CD14-positive monocyte (primary cell): ENCODE measurements at regions not wholly inside any gene's neighbourhood (a gene's known extent, or its start where the extent isn't known, plus 50 kb on each side); places are given as distances from the start of the nearest gene placed in this dataset.

Experiments
- DNase-seq, 3 donors: peaks; one replicate each; pipeline ENCODE4 v3.0.0-alpha.2; 2011 to 2022
- H2AFZ ChIP-seq: 2 replicates; pipeline ENCODE4 v1.6.0; 2012; ENCODE audit warnings: mild to moderate bottlenecking, low read depth, low read length, inconsistent platforms; ENCODE audit not compliant: insufficient read depth, poor library complexity, severe bottlenecking
- H3K27ac ChIP-seq, 2 donors: 1 replicate in 1 of 2; 2 replicates in 1 of 2; pipeline ENCODE4 v1.5.1; 2012 to 2013; ENCODE audit warnings: low read length in 2 of 2, control low read depth in 1 of 2, inconsistent platforms in 1 of 2, low read depth in 1 of 2, mild to moderate bottlenecking in 1 of 2
- H3K27me3 ChIP-seq, 2 donors: one replicate each; pipeline versions ENCODE4 v1.6.0 to v1.6.1; 2011 to 2013; ENCODE audit warnings: low read length in 2 of 2; ENCODE audit not compliant: control insufficient read depth in 2 of 2, insufficient read depth in 2 of 2
- H3K36me3 ChIP-seq, 2 donors: replicated peaks in 1 of 2; 1 replicate in 1 of 2; 2 replicates in 1 of 2; pipeline versions ENCODE4 v1.5.1 to v1.6.1; 2012 to 2013; ENCODE audit warnings: low read length in 2 of 2, control low read depth in 1 of 2, inconsistent platforms in 1 of 2, mild to moderate bottlenecking in 1 of 2; ENCODE audit not compliant: insufficient read depth in 2 of 2, control insufficient read depth in 1 of 2
- H3K4me1 ChIP-seq, 2 donors: 1 replicate in 1 of 2; 2 replicates in 1 of 2; pipeline versions ENCODE4 v1.5.1 to v1.6.1; 2012 to 2013; ENCODE audit warnings: low read length in 2 of 2, control low read depth in 1 of 2, inconsistent platforms in 1 of 2, mild to moderate bottlenecking in 1 of 2, moderate library complexity in 1 of 2; ENCODE audit not compliant: insufficient read depth in 2 of 2, control insufficient read depth in 1 of 2
- H3K4me2 ChIP-seq: replicated peaks from 2 replicates; pipeline ENCODE3; 2012; ENCODE audit warnings: low read length, moderate library complexity, mild to moderate bottlenecking; ENCODE audit not compliant: poor library complexity, severe bottlenecking; ENCODE audit errors: extremely low read depth
- H3K4me3 ChIP-seq, 3 experiments: fragments of 200-600 bp in 1 of 3; sonication (generic) in 1 of 3; replicated peaks in 1 of 3; 1 replicate in 2 of 3; 2 replicates in 1 of 3; pipeline ENCODE4 v1.5.1; 2011 to 2013; ENCODE audit warnings: low read length in 3 of 3, mild to moderate bottlenecking in 3 of 3, control low read depth in 2 of 3, low read depth in 2 of 3, inconsistent platforms in 1 of 3, moderate library complexity in 1 of 3
- H3K79me2 ChIP-seq: 2 replicates; pipeline ENCODE4 v1.6.0; 2012; ENCODE audit warnings: mild to moderate bottlenecking, control low read depth, inconsistent platforms, low read length, moderate library complexity; ENCODE audit not compliant: insufficient read depth
- H3K9ac ChIP-seq: 2 replicates; pipeline ENCODE4 v1.6.0; 2017; ENCODE audit warnings: low read length, mild to moderate bottlenecking; ENCODE audit not compliant: insufficient read depth, poor library complexity, severe bottlenecking
- H3K9me3 ChIP-seq, 2 donors: replicated peaks in 1 of 2; 1 replicate in 1 of 2; 2 replicates in 1 of 2; pipeline versions ENCODE4 v1.5.1 to v1.6.1; 2012 to 2013; ENCODE audit warnings: low read length in 2 of 2, control low read depth in 1 of 2; ENCODE audit not compliant: control insufficient read depth in 1 of 2, insufficient read depth in 1 of 2
- H4K20me1 ChIP-seq: 2 replicates; pipeline ENCODE4 v1.6.0; 2012; ENCODE audit warnings: mild to moderate bottlenecking, low read length, control low read depth, moderate library complexity; ENCODE audit not compliant: insufficient read depth
- H3K27ac Mint-ChIP-seq, 7 donors: one replicate each; pipeline ENCODE4 v1.8.0; 2020; ENCODE audit warnings: mild to moderate bottlenecking in 7 of 7, mixed read lengths in 7 of 7, moderate library complexity in 6 of 7, inconsistent platforms in 2 of 7
- H3K27me3 Mint-ChIP-seq, 3 donors: one replicate each; pipeline ENCODE4 v1.8.0; 2021 to 2022; ENCODE audit warnings: low read depth in 3 of 3, mild to moderate bottlenecking in 3 of 3, mixed read lengths in 3 of 3, moderate library complexity in 3 of 3, inconsistent platforms in 1 of 3
- H3K36me3 Mint-ChIP-seq, 2 donors: one replicate each; pipeline ENCODE4 v1.8.0; 2020; ENCODE audit warnings: mixed read lengths in 2 of 2, inconsistent platforms in 1 of 2, mild to moderate bottlenecking in 1 of 2
- H3K4me1 Mint-ChIP-seq: one replicate; pipeline ENCODE4 v1.8.0; 2020; ENCODE audit warnings: mild to moderate bottlenecking, mixed read lengths
- H3K4me3 Mint-ChIP-seq, 2 donors: one replicate each; pipeline ENCODE4 v1.8.0; 2020; ENCODE audit warnings: mild to moderate bottlenecking in 2 of 2, mixed read lengths in 2 of 2, moderate library complexity in 1 of 2
- H3K9me3 Mint-ChIP-seq, 7 donors: one replicate each; pipeline ENCODE4 v1.8.0; 2020 to 2022; ENCODE audit warnings: mixed read lengths in 7 of 7, mild to moderate bottlenecking in 6 of 7, moderate library complexity in 6 of 7, inconsistent platforms in 2 of 7
- CTCF ChIP-seq: fragments of 200-600 bp; IDR thresholded peaks from one replicate; pipeline ENCODE4 v1.8.0; 2022; ENCODE audit warnings: antibody characterized with exemption, mild to moderate bottlenecking
- WGBS: methylation state at CpG from one replicate; pipeline ENCODE4 v1.1.5; 2013; ENCODE audit warnings: missing lambda C conversion rate; ENCODE audit not compliant: insufficient coverage; 5-methylcytosine and 5-hydroxymethylcytosine counted together
- intact Hi-C, 2 donors: fragments of 100-400 bp; cut with micrococcal nuclease; formaldehyde crosslinking; loops; one replicate each; pipeline versions ENCODE4 v1.15.0 to v1.15.1; 2023

- no peaks in the 10 kb centered on the region for H3K27me3 ChIP-seq
- no peak overlapping the region for H3K4me3 ChIP-seq
- no peak overlapping the region for H3K4me2 ChIP-seq
- no peak overlapping the region for H2AFZ ChIP-seq
- no peaks in the 10 kb centered on the region for H3K9me3 ChIP-seq
- no peak overlapping the region for H3K27ac ChIP-seq
- H4K20me1 ChIP-seq, result no peaks in the 10 kb centered on the region
- intact Hi-C loops, result no loop called here
- H3K4me1 ChIP-seq, result peaks cover 2 to 15% of the 10 kb centered on the region in 2 donors
- Mint-ChIP-seq H3K27ac (no peak overlapping the region), H3K27me3 (no peaks in the 10 kb centered on the region), H3K36me3 (no peaks in the 10 kb centered on the region), H3K4me1 (peaks cover 32% of the 10 kb centered on the region), H3K9me3 (peaks cover 0 to 2% (median 0%) of the 10 kb centered on the region in 7 donors), H3K4me3 (no peak overlapping the region)
- 81% methylated on average over 2 of the region's 2 CpGs for WGBS
- no peaks in the 10 kb centered on the region for H3K79me2 ChIP-seq
- TF ChIP-seq CTCF, result no peak
- H3K36me3 ChIP-seq, result no peaks in the 10 kb centered on the region
- H3K9ac ChIP-seq, result no peak overlapping the region
- no peak for DNase-seq
Measured at GRCh38 chr6:121649951-121650350, 214.5 kb downstream of the GJA1 start.

- Mint-ChIP-seq H3K27me3 (no peaks in the 10 kb centered on the region), H3K4me1 (peaks cover 23% of the 10 kb centered on the region), H3K27ac (no peak overlapping the region), H3K9me3 (no peaks in the 10 kb centered on the region), H3K36me3 (no peaks in the 10 kb centered on the region), H3K4me3 (no peak overlapping the region)
- Histone ChIP-seq H3K4me1 (peaks cover 2 to 15% of the 10 kb centered on the region in 2 donors), H4K20me1 (no peaks in the 10 kb centered on the region), H3K79me2 (no peaks in the 10 kb centered on the region), H3K9me3 (no peaks in the 10 kb centered on the region), H3K9ac (no peak overlapping the region), H3K27me3 (no peaks in the 10 kb centered on the region), H2AFZ (no peak overlapping the region), H3K36me3 (no peaks in the 10 kb centered on the region), H3K27ac (no peak overlapping the region), H3K4me2 (no peak overlapping the region), H3K4me3 (no peak overlapping the region)
- no peak for DNase-seq
- 0% methylated on average over 1 of the region's 1 CpG for WGBS
- no peak for TF ChIP-seq CTCF
- intact Hi-C loops, result no loop called here
Measured at GRCh38 chr6:121651420-121651819, 216.0 kb downstream of the GJA1 start.
